LNCaP clone FGC (cell line): ENCODE measurements at regions not wholly inside any gene's neighbourhood (a gene's known extent, or its start where the extent isn't known, plus 50 kb on each side); places are given as distances from the start of the nearest gene placed in this dataset.
A peak's percentile ranks its signal among the peaks of the same experiment; 100 is the strongest.

Experiments used
- DNase-seq: peaks from one replicate; pipeline ENCODE4 v3.0.0-alpha.2; 2011; ENCODE audit warnings: low read depth
- H3K4me3 ChIP-seq: 2 replicates; pipeline ENCODE4 v1.5.1; 2011; ENCODE audit warnings: mild to moderate bottlenecking, low read depth, low read length, control low read depth
- TF ChIP-seq, protein P1 (sequence below): IDR thresholded peaks from 2 replicates; pipeline ENCODE4 v1.5.1; 2012; ENCODE audit warnings: mild to moderate bottlenecking; ENCODE audit not compliant: control insufficient read depth, insufficient read depth; ENCODE audit errors: extremely low read depth

- peak; percentile 86 for DNase-seq
- H3K4me3 ChIP-seq = no peak overlapping the region
- TF ChIP-seq, protein P1, sequence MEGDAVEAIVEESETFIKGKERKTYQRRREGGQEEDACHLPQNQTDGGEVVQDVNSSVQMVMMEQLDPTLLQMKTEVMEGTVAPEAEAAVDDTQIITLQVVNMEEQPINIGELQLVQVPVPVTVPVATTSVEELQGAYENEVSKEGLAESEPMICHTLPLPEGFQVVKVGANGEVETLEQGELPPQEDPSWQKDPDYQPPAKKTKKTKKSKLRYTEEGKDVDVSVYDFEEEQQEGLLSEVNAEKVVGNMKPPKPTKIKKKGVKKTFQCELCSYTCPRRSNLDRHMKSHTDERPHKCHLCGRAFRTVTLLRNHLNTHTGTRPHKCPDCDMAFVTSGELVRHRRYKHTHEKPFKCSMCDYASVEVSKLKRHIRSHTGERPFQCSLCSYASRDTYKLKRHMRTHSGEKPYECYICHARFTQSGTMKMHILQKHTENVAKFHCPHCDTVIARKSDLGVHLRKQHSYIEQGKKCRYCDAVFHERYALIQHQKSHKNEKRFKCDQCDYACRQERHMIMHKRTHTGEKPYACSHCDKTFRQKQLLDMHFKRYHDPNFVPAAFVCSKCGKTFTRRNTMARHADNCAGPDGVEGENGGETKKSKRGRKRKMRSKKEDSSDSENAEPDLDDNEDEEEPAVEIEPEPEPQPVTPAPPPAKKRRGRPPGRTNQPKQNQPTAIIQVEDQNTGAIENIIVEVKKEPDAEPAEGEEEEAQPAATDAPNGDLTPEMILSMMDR = no peak
These were observed 308.5 kb upstream of the RASGRP1 start for GRCh38 chr15:38873158-38873557.

DNA sequence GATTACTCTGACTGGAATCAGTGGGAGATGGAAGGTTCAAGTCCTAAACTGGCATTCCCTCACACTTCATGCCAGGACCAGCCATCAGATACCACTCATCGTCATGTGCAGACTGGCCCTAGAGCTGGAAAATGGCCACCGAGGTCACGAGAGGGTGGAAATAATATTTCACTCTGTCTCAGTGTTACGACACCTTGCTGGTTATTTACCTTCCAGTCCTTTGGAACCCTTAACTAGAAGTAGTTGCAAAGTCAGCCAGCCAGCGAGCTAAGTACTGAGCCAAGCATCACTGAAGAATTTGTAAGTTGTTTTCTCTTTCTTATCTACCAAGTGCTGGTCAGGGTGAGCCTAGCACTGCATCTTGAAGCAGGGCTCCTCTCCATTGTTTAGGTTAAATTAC is 309.9 kb upstream of the RASGRP1 start:
- TF ChIP-seq, protein P1 = no peak
- no peak for DNase-seq
- no peak overlapping the region for H3K4me3 ChIP-seq

- DNase-seq = no peak
- H3K4me3 ChIP-seq = no peak overlapping the region
- TF ChIP-seq, protein P1 = no peak
These were observed 311.6 kb upstream of the RASGRP1 start for GRCh38 chr15:38876211-38876610.

GRCh38 chr15:38876621-38877020 is 312.0 kb upstream of the RASGRP1 start:
- TF ChIP-seq, protein P1 = no peak
- no peak overlapping the region for H3K4me3 ChIP-seq
- DNase-seq = no peak

DNA sequence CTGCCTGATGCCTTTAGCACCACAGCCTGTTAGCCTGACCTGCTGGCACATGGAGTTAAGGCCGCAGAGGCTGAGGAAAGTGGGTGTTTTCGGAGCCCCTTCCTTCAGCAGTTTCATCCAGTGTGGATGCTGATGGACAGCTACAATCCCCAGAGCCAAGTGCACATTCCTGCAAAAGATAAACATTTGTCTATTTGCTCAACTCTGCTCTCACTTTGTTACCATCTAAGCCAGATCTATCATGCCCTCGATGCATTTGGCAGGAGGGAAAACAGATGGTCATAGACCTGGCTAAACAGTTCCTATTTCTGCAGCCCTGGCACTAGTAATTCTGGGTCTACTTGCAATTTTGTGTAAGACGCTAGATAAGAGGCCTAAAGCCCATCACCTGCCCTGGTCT is 312.9 kb upstream of the RASGRP1 start:
- peak; percentile 58 for DNase-seq

DNA sequence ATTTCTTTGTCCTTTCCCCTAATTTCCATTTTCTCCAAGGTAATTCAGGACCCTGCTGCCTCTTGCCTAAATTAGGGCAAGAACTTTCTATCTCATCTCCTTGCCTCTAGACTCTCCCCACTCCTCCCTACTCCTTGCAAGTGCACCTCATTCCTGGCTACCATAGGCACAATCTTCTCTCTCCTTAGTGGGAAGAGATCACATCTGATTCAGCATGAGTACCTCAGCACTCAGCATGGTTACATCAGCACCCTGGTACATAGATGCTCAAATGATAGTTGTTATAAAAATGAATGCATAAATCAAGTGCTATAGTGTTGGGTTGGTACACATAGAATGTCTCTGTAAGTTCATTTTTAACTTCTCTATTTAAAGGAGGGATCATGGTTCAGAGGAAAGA is 313.4 kb upstream of the RASGRP1 start:
- TF ChIP-seq, protein P1 = no peak
- H3K4me3 ChIP-seq = no peak overlapping the region
- DNase-seq = no peak

More for the DNA sequence above, 312.9 kb upstream of the RASGRP1 start:
- TF ChIP-seq, protein P1 = no peak
- H3K4me3 ChIP-seq = no peak overlapping the region

DNA sequence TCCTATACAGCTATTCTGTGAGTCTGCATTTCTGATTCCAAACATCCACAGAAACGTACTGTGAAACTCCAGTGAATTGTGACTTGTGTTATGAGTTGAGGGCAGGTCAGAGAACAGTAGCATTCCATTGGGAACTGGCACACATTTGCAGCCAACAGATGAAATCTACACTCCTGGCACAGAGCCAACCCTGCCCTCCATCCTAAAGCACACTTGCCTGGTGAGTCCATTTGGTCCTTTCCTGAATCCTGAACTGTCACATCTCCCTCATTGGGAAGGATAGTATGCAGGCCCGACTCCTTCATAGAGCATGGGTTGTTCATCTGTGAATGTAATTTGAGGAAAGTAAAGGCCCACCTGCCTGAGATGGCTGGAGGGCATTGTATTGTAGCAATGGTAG is 314.3 kb upstream of the RASGRP1 start:
- TF ChIP-seq, protein P1 = no peak
- no peak overlapping the region for H3K4me3 ChIP-seq
- no peak for DNase-seq
